Stimulated activated CD4-positive, alpha-beta T cell treated with anti-CD3 and anti-CD28 coated beads, Interleukin-4, amount 100 ng/mL, for 4 hours (primary cell): ENCODE measurements at regions not wholly inside any gene's neighbourhood (a gene's known extent, or its start where the extent isn't known, plus 50 kb on each side); places are given as distances from the start of the nearest gene placed in this dataset.
"Not testable (repeated sequence)": the region's sequence is repeated elsewhere in the genome, so short reads cannot be mapped to it uniquely, and the experiment has no call there.

Source experiments
- DNase-seq, 2 experiments: peaks; one replicate each; pipeline ENCODE4 v3.0.0-alpha.2; 2020

- no peak for DNase-seq
Observed at GRCh38 chr22:49519117-49519737, 308.4 kb downstream of the BRD1 start.

- DNase-seq: no peak
Observed at GRCh38 chr22:49518436-49518970, 309.2 kb downstream of the BRD1 start.

- DNase-seq: no peak
Observed at GRCh38 chr22:49517667-49518185, 309.9 kb downstream of the BRD1 start.

GRCh38 chr22:49517211-49517610, 310.5 kb downstream of the BRD1 start:
- no peak for DNase-seq

GRCh38 chr22:49515475-49515874, 312.2 kb downstream of the BRD1 start:
- no peak for DNase-seq

GRCh38 chr22:49514641-49515040, 313.0 kb downstream of the BRD1 start:
- DNase-seq: no peak

- no peak for DNase-seq
Observed at GRCh38 chr22:49514211-49514610, 313.5 kb downstream of the BRD1 start.

GRCh38 chr22:49513358-49513851, 314.3 kb downstream of the BRD1 start:
- DNase-seq: no peak

GRCh38 chr22:49512487-49513165, 315.0 kb downstream of the BRD1 start:
- no peak for DNase-seq

- DNase-seq: not testable (repeated sequence)
Observed at GRCh38 chr22:49511393-49512189, 316.1 kb downstream of the BRD1 start.

- DNase-seq: no peak
Observed at GRCh38 chr22:49510718-49511117, 317.0 kb downstream of the BRD1 start.

GRCh38 chr22:49509016-49509415, 318.7 kb downstream of the BRD1 start:
- DNase-seq: no peak

- DNase-seq: no peak
Observed at GRCh38 chr22:49508561-49508960, 319.1 kb downstream of the BRD1 start.

- no peak for DNase-seq
Observed at GRCh38 chr22:49507607-49508292, 319.9 kb downstream of the BRD1 start.

- no peak for DNase-seq
Observed at GRCh38 chr22:49506010-49506400, 321.7 kb downstream of the BRD1 start.

GRCh38 chr22:49505337-49506009, 322.2 kb downstream of the BRD1 start:
- no peak for DNase-seq

GRCh38 chr22:49503896-49504521, 323.7 kb downstream of the BRD1 start:
- DNase-seq: no peak

- DNase-seq: no peak
Observed at GRCh38 chr22:49503321-49503720, 324.4 kb downstream of the BRD1 start.

- DNase-seq: peak in 1 of 2 experiments; percentile 29
Observed at GRCh38 chr22:49502126-49502826, 325.4 kb downstream of the BRD1 start.

GRCh38 chr22:49500942-49501395, 326.7 kb downstream of the BRD1 start:
- DNase-seq: no peak

GRCh38 chr22:49500076-49500460, 327.6 kb downstream of the BRD1 start:
- no peak for DNase-seq
